SH-SY5Y (cell line): ENCODE measurements at regions not wholly inside any gene's neighbourhood (a gene's known extent, or its start where the extent isn't known, plus 50 kb on each side); places are given as distances from the start of the nearest gene placed in this dataset.

Experiments used
- GATA2 ChIP-seq: IDR thresholded peaks from 2 replicates; pipeline ENCODE4 v1.6.1; 2011; ENCODE audit warnings: mild to moderate bottlenecking, low read depth, low read length
- GATA3 ChIP-seq: IDR thresholded peaks from 2 replicates; pipeline ENCODE4 v1.6.1; 2011; ENCODE audit warnings: low read depth, mild to moderate bottlenecking, low read length, moderate library complexity

DNA sequence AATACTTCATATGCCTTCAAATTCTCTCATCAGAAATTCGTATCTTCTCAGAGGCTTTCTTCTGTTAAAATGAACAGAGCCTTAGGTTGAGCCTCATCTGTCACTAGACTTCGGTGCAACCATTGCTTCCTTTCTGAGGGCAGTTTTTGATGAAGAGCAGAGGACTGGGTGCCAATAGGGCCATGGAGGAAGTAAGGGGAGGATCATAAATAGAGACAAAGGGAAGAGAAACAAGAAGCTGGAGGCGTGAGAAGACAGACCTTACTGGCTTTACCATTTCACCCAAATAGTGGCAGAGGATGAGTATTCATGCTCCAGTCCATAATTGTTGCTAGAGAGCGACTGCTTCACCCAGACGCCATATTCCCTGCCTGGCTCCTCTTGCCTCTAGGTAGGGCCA, 215.6 kb upstream of the PKDCC start:
- TF ChIP-seq GATA3 (no peak), GATA2 (no peak)

DNA sequence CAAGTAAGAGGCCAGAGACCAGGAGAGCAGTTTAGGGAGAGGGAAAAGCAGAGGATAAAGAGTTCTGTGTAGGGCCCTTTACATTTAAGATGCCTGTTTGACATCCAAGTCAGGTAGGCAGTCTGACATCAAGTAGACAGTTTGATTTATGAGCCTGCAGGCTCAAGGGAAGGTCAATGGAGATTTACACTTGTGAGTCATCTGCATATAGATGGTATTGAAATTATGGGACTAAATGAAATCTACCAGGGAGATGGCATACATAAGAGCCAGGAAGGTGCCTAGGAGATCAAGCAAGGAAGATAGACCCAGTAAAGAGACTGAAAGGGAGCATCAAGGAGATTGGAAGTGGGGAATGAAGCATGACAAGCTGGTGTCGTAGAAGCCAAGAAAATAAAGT, 212.4 kb upstream of the PKDCC start:
- TF ChIP-seq GATA2: no peak

DNA sequence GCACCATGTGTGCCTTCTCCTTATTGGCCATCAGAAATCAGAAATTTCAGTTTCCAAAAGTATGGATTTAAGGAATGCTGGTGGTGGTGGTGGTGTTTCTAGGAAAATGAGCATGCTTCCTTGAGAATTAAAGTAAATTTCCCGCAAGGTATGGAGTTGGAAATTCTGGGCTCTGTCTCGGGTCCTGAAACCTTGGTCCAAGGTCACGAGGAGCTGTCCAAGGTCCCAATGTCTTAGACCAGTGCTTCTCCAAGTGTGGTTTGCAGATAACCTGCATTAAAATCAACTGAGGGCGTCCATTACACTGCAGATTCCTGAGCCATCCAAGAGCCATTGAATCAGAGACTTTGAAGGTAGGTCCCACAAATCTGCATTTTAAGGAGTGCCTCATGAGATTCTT, 210.9 kb upstream of the PKDCC start:
- TF ChIP-seq GATA2: no peak

DNA sequence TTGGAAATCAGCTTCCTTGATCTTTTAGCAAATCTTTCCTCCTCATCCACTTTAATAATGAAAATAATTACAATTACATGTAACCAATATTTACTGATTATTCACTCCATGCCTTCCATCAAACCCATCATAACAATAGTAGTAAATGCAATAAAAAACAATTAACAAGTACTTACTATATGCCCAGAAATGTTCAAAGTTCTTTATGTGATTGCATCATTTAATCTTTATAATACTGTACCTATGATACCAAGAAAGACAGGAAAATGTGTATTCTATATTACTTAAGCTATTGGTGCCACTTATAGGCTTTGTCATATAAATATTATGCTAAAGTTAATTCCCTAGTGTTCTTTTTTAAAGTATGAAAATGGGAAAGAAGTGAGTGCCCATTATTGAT, 210.2 kb upstream of the PKDCC start:
- TF ChIP-seq GATA2 (no peak), GATA3 (no peak)

DNA sequence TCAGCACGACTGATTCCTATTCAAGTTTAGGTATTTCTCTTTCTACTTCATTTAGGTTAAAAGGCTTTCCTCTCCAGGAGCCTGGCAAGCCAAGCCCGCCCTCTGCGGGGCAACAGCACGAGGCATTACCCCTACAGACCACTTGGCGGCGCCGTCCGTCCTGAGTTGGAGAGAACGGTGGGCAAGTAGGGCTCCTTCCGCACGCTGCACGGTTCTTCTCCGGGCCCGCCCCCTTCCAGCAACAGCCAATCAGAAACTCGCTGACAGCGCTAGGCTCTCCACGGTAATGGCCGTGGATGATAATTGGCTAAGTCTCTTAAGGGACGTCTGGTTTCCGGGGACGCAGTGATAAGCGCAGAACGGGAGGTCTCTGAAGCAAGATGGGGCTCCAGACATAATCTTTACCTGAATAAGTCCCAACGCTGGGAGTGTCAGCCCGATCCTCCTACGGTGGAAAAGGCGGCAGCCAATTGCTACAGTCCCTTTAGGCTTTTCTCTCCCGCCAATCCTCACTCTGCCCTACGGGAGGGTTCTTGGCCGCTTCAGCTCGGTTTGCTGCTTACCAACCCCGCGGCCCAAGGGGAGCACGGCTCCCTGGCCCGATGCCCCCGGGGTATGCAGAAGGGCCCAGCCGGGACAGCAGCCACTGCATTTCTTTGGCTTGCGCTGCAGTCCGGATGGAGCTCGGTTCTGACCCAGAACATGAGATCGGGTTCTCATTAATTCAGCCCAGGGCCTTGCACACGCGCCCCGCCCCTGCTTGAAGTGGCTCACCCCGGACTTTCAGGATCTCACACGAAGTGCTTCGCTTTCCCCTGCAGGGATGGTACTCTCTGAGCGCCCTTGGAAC, 206.9 kb upstream of the PKDCC start:
- TF ChIP-seq GATA3 (no peak), GATA2 (peak; percentile 54; the same call in 1 of the 2 replicates)

DNA sequence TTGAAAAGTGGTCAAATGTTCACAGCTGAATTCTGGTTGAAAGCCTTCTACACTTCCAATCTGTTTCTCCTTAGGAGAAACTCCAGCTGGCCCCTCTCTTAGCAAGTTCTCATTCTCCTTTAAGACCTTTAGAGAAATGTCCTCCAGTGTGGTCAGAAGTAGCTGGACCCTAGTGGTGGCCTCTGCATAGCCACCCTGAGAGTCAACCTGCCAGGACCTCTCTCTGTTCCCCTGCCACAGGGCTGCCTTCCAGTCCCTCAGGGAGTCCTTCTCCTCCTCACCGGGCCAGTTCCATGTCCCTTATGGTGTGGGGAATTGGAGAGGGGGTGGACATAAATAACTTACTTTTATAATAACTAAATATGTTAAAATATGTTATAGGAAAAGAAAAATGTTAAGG, 200.9 kb upstream of the PKDCC start:
- TF ChIP-seq GATA3 (no peak), GATA2 (no peak)

DNA sequence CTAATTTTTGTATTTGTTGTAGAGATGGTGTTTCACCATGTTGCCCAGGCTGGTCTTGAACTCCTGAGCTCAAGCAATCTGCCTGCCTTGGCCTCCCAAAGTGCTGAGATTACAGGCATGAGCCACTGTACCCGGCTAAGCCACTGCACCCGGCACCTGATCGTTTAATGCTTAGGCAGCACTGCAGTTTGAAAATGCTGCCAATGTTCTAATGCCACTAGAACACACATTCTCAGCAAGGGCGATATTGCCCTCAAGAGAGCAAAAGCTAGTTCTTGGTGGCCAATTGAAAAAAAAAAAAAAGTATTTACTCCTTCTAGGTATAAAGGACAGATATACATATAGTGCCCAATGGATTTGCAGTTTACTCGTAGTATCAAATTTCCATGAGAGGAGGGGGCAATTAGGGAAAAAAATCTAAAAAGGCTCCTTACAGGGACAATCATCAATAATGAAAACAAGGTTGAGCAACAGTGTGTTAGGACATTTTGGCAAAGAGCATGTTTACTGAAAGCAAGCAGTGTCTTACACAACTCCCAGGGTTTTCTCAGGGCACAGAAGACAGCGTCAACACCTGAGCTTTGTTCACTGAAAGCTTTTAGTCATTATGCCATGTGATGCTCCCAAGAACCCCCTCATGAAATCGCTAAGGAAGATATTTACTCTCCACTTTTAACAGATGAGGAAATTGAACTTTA, 199.9 kb upstream of the PKDCC start:
- no peak for TF ChIP-seq GATA3
- TF ChIP-seq GATA2: no peak

DNA sequence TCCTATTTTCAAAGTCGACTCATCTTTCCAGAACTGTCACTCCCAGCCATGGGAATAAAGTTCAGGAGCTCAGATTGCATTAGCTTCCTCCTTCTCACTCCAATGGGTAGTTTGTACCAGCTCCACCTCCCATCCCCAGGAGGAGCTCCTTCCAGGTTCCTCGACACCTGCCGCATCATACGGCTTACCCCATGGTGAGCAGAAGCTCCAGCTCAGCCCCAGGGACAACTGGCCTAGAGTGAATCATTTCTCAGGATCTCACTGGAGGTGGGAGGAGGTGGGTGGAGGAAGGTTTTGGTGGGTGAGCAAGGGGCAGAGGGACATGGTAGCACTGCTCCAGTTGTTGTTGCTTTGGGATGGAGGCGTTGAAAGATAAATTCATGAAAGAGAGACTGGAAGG, 196.3 kb upstream of the PKDCC start:
- TF ChIP-seq GATA2 (no peak), GATA3 (no peak)

DNA sequence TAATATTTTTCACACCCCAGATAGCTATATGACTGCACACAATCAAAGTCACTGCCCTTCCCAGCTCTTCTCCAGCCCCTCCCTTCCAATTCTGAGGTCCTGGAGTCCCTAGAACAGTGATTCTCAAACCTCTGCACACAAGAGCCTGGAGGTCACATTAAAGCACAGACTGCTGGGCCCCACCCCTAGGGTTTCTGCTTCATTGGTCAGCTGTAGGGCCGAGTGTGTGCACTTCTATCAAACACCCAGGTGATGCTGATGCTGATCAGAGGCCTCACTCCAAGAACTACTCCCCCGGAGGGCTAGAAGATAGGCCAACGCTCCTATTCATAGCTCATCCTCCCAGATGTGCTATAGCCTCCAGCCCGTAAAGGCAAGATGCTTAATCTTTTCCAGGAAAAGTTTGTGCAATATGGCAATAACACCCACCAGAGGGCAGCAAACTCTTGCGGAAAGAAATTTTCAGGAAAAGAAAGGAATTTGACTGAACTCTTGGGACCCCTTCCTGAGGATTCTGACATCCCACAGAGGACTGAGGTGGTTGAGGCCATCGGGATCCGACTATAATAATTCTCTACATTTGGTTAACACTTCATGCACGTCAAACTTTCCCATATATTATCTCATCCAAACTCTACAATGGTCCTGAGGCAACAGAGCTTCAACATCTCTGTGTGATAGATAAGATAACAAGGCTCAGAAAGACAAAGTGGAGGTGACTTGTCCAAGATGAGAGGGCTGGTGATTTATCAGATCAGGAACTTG, 194.2 kb upstream of the PKDCC start:
- TF ChIP-seq GATA3 (peak; percentile 51), GATA2 (peak; percentile 45; the same call in 1 of the 2 replicates)

DNA sequence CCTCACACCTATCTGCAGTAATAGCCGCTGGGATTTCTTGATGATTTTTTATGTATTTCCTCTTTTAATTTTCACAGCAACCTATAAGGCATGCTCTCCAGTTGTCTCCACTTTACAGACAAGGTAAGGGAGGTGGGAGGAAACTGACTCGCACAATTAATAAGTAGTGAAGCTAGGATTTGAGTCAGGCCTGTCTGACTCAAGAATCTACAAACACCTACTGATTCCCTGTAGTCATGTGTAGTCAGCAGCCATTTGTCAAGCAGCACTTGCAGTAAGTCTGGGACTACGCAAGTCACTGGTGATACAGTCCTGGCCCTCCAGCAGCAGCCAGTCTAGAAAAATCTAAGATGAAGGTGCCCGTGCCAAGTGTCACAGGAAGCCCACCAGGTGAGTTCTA, 193.6 kb upstream of the PKDCC start:
- TF ChIP-seq GATA3 (no peak), GATA2 (no peak)

DNA sequence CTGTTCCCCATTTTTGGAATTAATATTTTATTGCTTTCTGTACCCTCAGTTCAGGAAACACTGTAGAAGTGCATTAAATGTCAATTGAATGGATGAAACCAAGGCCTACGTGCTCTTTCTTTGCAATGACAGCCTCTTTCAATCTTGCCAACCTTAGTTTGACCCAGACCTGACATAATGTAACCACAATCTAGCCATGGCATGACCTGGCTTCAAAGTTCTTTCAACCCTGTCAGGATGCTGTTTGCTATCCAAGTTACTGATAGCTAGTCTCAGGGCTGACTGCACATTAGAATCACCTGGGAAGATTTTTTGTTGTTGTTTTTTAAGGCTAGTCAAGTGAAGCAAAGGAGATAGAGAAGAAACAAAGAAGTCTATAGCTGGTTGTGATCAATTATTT, 190.9 kb upstream of the PKDCC start:
- no peak for TF ChIP-seq GATA2

DNA sequence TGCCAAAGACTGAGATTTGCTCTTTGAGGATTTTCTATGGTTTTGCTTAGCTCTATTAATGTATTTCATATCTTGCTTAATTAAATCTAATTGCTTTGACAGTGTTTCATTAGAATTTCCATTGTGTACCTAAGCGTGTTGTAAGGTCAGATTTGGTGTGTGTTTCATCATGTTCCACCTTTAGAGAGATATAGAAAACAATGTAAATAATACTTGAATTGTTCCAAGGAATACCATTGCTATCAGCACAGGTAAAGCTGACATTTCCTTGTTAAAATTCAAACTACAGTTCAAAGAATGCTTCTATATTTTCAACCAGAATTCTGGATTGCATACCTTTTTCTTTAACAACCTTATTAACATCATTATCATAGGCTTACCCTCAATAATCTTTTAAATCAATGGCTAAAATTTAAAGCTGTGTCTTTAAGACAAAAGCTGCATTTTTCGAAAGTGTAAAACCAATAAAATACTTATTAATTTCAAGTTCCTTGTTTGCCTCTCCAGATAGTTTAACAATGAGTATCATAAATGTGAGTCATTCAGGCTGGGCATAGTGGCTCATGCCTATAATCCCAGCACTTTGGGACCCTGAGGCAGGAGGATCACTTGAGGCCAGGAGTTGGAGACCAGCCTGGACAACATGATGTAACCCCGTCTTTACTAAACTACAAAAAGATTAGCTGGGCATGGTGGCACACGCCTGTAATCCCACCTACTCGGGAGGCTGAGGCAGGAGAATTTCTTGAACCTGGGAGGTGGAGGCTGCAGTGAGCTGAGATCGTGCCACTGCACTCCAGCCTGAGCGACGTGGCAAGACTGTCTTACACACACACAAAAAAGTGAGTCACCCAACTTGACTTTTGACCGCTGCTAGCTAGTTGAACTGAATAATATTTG, 188.0 kb upstream of the PKDCC start:
- no peak for TF ChIP-seq GATA3
- no peak for TF ChIP-seq GATA2

DNA sequence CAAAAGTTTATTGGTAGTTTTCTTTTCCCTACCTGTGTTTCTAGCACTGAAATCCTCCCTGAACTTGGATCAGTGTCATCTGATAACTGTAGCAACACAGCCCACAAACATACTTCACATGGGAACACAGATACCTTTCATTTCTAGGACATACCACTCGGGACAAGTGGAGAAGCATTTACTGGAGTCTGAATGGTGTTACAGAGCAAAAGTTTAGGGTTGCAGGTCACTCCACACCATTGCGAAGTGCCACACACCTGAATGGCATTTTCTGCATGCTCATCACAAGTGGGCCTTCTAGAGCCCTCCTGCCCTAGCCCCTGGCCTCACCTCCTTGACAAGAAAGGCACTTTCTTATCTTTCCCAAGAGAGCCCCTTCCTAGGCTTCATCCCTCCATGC, 184.8 kb upstream of the PKDCC start:
- TF ChIP-seq GATA3 (no peak), GATA2 (no peak)

DNA sequence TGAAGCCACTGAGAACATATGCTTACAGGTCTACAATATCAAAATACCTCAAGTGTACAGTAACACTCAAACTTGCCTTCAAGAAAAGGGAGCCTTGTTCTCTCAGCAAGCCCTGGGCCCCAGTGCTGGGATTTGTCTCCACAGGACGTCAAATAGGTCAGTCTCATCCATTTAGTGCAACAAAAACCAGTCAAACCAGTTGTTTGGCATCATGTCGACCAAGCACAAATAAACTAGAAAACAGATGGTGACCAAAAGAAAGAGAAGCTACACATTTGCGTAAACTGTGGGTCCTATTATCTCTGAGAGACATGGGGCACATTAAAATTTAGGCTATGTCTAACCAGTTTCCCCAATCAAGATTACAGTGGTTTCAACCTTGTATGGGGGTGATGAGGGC, 182.6 kb upstream of the PKDCC start:
- TF ChIP-seq GATA3 (no peak), GATA2 (no peak)

DNA sequence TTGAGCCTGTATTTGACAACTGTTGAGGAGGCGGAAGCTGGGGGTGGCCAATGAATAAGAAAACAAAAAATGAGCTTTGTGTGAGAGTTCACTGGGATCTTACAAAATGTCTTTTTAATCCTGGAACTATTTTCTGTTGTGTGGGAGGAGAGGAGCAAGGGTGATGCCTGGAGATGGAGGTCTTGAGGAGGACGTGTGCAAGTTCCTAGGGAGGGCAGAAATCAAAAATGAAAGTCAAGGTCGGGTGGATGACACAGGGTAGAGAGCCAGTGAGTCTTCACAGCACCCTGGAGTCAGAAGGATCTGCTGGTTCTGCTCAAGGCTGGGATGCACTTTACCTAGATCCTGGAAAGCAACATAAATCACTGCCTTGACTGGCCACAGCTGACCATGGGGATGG, 180.3 kb upstream of the PKDCC start:
- no peak for TF ChIP-seq GATA3
- TF ChIP-seq GATA2: no peak
